H1 (cell line): ENCODE measurements at regions not wholly inside any gene's neighbourhood (a gene's known extent, or its start where the extent isn't known, plus 50 kb on each side); places are given as distances from the start of the nearest gene placed in this dataset.

Source experiments
- CHD2 ChIP-seq: IDR thresholded peaks from 2 replicates; pipeline ENCODE4 v1.6.1; 2012; ENCODE audit warnings: low read length, improper control_type of control experiment
- SP2 ChIP-seq: IDR thresholded peaks from 2 replicates; pipeline ENCODE4 v1.6.1; 2012; ENCODE audit warnings: mild to moderate bottlenecking, low read length, inconsistent platforms

DNA sequence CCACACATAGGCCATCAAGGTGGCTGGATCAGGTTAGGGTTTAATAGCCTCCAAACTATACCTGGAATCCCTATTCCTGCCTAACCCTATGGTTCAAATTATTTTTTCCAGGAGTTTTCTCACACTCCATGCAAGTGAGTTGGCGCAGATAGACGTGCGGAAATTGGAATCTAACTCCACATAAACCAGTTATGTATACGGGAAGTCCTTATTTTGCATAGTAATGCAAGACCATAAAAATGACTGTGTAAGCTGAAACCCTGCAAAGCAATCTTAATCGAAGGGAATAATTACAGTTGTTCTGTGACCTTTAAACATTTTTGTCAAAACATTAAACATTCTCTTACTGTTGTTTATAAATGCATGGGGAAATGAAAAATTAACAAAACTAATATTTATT lies 200.1 kb upstream of the SIX2 start:
- TF ChIP-seq CHD2 (no peak), SP2 (no peak)
